ENCODE measurements at regions not wholly inside any gene's neighbourhood (a gene's known extent, or its start where the extent isn't known, plus 50 kb on each side); places are given as distances from the start of the nearest gene placed in this dataset.

DNA sequence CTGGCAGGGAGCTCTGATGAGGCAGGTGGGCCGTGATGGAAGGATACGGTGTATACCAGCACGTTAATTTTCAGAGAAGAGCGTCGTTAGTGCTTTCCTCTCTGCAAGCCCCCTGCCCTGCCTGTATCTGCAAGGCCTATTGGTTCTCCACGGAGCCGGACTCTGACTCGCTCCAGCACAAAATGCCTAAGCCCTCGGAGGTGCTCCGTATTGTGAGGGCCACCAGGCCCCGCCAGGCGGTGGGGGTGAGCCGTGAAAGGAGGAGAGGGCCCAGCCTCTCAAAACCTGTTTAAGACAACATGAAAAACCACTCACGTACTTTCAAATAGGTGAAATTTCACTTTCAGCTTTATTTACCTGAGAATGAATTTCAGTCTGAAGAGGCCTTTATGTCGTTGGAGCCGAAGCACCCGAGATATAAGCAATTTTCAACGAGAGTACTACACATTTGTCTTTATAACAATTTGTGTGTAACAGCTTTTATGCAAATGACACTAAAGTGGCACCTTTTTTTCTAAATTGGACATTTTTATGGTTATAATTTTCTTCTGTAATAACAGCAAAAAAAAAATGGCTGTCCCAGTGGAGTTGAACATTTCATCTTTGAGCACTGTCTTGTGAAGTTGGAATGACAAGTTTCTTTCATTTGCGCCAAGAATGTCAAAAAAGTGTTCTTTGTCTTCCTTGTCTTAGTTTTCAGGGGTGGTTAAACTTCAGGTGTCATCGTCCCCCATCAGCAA lies 749.5 kb downstream of the VRK1 start:
- Histone ChIP-seq H3K9ac (ENCODE audit: low read length in 5 of 5) (no peak overlapping the region), H3K4me3 (ENCODE audit: low read depth in 1 of 5, low read length in 5 of 5) (no peak overlapping the region), H3K27ac (ENCODE audit: low read depth, low read length) (no peak overlapping the region), H3K27me3 (ENCODE audit: control insufficient read depth in 5 of 5, insufficient read depth in 4 of 5, low read length in 5 of 5) (peaks cover 0 to 3% (median 0%) of the 10 kb centered on the region in 5 donors), H3K4me1 (ENCODE audit: control insufficient read depth in 5 of 5, insufficient read depth in 5 of 5, low read length in 5 of 5) (peaks cover 0 to 11% (median 5%) of the 10 kb centered on the region in 5 donors), H3K9me3 (ENCODE audit: control insufficient read depth in 5 of 5, low read length in 5 of 5) (no peaks in the 10 kb centered on the region), H3K36me3 (ENCODE audit: control insufficient read depth in 5 of 5, insufficient read depth in 5 of 5, low read length in 5 of 5) (no peaks in the 10 kb centered on the region)

DNA sequence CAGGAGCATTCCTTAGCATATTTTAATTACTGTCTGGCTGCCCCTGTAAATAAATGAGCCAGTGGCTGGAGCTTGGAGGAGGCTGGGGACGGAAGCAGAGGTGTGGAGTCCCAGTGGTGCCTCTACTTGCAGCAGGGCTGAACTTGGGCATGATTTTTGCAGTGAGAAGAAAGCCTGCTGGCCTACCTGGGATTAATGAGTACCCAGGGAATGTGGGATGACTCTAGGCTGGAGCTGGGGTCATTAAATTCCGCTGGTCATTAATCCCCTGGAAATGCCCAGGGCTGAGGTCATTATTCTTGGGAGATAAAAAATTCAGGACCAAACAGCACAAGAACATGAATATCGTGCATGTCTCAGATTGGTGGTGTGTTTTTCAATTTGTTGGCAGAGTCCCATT lies 753.3 kb downstream of the VRK1 start:
- H3K36me3 ChIP-seq (ENCODE audit: control insufficient read depth in 5 of 5, insufficient read depth in 5 of 5, low read length in 5 of 5), result no peaks in the 10 kb centered on the region
- peaks cover 0 to 3% (median 0%) of the 10 kb centered on the region in 5 donors for H3K27me3 ChIP-seq (ENCODE audit: control insufficient read depth in 5 of 5, insufficient read depth in 4 of 5, low read length in 5 of 5)
- no peaks in the 10 kb centered on the region for H3K4me1 ChIP-seq (ENCODE audit: control insufficient read depth in 5 of 5, insufficient read depth in 5 of 5, low read length in 5 of 5)
- no peaks in the 10 kb centered on the region for H3K9me3 ChIP-seq (ENCODE audit: control insufficient read depth in 5 of 5, low read length in 5 of 5)
- no peak overlapping the region for H3K27ac ChIP-seq (ENCODE audit: low read depth, low read length)
- H3K4me3 ChIP-seq (ENCODE audit: low read depth in 1 of 5, low read length in 5 of 5), result no peak overlapping the region
- H3K9ac ChIP-seq (ENCODE audit: low read length in 5 of 5), result no peak overlapping the region

DNA sequence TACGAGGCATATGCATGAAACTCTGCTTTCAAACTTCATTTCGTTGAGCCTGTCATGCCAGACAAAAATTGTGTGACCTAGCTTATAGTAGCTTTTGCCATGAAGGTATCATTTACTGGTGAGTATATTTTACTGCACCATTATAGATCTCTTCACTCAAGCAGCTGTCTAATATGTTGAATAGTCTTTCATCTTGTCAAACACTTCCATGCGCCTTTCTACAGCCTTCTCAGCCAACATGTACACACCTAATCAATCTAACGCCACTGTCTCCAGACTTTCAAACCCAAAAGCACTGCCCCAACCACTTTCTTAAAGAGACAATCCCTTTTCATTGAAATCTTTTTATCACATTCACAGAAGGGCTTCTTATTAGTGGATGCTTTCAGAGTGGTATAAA lies 757.4 kb downstream of the VRK1 start:
- Histone ChIP-seq H3K36me3 (ENCODE audit: control insufficient read depth in 5 of 5, insufficient read depth in 5 of 5, low read length in 5 of 5) (no peaks in the 10 kb centered on the region), H3K4me3 (ENCODE audit: low read depth in 1 of 5, low read length in 5 of 5) (no peak overlapping the region), H3K9me3 (ENCODE audit: control insufficient read depth in 5 of 5, low read length in 5 of 5) (peaks cover 0 to 3% (median 1%) of the 10 kb centered on the region in 5 donors), H3K4me1 (ENCODE audit: control insufficient read depth in 5 of 5, insufficient read depth in 5 of 5, low read length in 5 of 5) (no peaks in the 10 kb centered on the region), H3K27ac (ENCODE audit: low read depth, low read length) (no peak overlapping the region), H3K9ac (ENCODE audit: low read length in 5 of 5) (no peak overlapping the region), H3K27me3 (ENCODE audit: control insufficient read depth in 5 of 5, insufficient read depth in 4 of 5, low read length in 5 of 5) (peaks cover 0 to 2% (median 0%) of the 10 kb centered on the region in 5 donors)

DNA sequence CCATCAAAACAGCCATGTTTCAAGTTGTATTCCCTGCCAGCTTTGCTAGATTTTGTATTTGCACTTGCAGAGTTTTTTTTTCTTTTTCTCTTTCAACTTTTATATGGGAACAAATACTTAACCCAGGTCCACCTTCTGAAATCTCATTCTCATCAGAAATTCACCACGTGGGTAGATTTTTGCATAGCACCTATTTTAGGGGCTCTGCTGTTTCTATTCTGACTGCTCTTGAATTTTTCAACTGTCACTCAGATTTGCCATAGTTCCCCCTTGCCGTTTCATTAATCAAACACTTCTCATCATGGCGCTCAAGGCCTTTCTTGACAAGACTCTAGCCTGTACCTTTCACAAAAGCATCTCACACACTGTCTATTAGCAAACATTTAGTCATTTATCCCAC lies 767.2 kb downstream of the VRK1 start:
- no peaks in the 10 kb centered on the region for H3K36me3 ChIP-seq (ENCODE audit: control insufficient read depth in 5 of 5, insufficient read depth in 5 of 5, low read length in 5 of 5)
- no peaks in the 10 kb centered on the region for H3K4me1 ChIP-seq (ENCODE audit: control insufficient read depth in 5 of 5, insufficient read depth in 5 of 5, low read length in 5 of 5)

DNA sequence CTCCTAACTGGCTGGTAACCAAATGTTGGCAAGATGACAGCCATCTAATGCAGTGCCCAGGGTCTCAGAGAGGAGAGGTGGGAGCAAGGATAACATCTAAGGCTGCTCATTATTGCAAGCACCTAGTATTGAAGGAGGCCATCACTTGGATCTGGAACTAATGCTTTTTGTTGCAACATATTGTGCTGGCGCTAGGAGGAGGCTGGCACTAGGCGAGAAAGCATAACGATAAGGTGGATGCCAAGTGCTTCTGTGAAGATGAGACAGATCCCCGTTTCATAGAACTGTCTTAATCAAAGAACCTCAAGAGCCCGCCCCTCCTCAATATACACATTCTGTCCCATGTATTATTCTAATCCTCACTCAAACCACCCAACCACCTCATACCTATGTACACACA lies 774.0 kb downstream of the VRK1 start:
- Histone ChIP-seq H3K36me3 (ENCODE audit: control insufficient read depth in 5 of 5, insufficient read depth in 5 of 5, low read length in 5 of 5) (no peaks in the 10 kb centered on the region), H3K4me1 (ENCODE audit: control insufficient read depth in 5 of 5, insufficient read depth in 5 of 5, low read length in 5 of 5) (no peaks in the 10 kb centered on the region), H3K4me3 (ENCODE audit: low read depth in 1 of 5, low read length in 5 of 5) (no peak overlapping the region), H3K27ac (ENCODE audit: low read depth, low read length) (no peak overlapping the region), H3K27me3 (ENCODE audit: control insufficient read depth in 5 of 5, insufficient read depth in 4 of 5, low read length in 5 of 5) (peaks cover 0 to 6% (median 0%) of the 10 kb centered on the region in 5 donors), H3K9ac (ENCODE audit: low read length in 5 of 5) (no peak overlapping the region), H3K9me3 (ENCODE audit: control insufficient read depth in 5 of 5, low read length in 5 of 5) (peaks cover 0 to 6% (median 0%) of the 10 kb centered on the region in 5 donors)

More for the DNA sequence above, 767.2 kb downstream of the VRK1 start:
- no peak overlapping the region for H3K4me3 ChIP-seq (ENCODE audit: low read depth in 1 of 5, low read length in 5 of 5)
- no peak overlapping the region for H3K9ac ChIP-seq (ENCODE audit: low read length in 5 of 5)
- H3K27ac ChIP-seq (ENCODE audit: low read depth, low read length), result no peak overlapping the region
- H3K9me3 ChIP-seq (ENCODE audit: control insufficient read depth in 5 of 5, low read length in 5 of 5), result peaks cover 0 to 14% (median 8%) of the 10 kb centered on the region in 5 donors
- H3K27me3 ChIP-seq (ENCODE audit: control insufficient read depth in 5 of 5, insufficient read depth in 4 of 5, low read length in 5 of 5), result no peaks in the 10 kb centered on the region

DNA sequence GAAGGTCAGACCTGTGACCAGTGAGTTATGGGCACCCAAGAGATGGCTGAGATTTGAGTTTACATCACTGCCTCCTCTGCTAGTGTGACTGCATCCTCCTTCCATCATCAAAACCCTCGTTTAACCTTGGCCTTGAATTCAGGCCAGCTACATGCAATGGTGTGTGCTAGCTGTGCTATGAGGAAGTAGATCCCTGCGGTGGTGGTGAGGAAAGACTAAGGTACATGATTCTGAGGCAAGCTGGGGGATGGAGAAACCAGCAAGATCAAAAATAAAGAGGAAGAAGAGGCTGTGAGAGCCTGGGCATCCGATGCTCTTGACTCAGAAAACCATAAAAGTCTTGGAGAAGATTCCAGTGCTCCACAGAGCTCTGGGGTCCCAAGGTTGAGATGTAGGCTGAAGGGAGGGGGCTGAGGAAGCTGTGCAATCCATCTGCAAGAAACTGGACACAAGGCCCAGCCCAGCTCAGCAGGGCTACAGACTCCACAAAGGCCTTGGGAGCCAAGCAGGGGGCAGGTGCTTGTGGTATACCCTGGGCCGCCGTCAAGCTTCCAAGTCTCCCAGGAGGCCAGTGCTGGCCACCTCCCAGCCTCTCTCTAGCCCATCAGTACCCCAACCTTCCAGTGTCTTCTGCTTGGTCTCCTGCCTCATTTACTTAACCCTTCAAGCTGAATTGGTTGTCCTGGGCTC lies 774.8 kb downstream of the VRK1 start:
- Histone ChIP-seq H3K4me1 (ENCODE audit: control insufficient read depth in 5 of 5, insufficient read depth in 5 of 5, low read length in 5 of 5) (no peaks in the 10 kb centered on the region), H3K4me3 (ENCODE audit: low read depth in 1 of 5, low read length in 5 of 5) (no peak overlapping the region)

DNA sequence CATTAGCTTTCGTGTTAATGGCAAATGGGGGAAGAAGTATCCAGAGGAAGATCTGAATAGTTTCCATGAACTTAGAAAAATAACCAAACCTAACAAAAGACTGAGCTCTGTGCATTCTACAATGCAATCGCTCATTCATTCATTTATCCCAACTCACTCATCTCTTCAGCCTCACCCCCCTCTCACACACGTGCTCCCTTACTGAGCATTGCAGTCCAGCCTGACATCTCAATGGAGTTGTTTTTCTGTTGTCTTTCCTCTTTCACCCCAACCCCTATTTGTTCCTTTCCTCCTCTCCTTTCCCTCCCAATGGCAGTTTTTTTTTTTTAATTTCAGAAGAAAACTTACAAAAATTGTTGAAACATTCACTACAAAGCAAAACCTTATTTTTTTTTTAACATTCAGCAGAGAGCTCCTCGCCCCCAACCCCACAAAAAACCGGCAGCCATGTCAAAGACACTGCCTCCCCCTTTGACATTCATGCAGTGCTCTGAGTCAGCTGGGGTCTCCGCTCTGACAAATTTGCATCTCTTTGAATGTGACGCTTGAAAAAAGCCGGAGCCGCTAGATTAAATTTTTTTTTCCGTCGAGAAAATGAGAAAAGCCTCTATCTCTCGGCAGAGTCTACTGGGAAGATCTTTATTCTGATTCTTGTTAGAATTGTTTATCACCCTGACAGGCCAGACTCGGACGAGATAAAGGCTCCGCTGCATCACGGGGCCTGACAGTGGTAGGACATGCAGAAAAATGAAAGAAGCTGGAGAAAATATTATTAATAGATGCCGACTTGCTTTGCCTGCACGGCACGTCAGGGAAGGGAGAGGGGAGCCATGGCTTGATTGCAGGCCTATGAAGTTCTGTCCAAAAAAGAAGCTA lies 775.6 kb downstream of the VRK1 start:
- Histone ChIP-seq H3K4me3 (ENCODE audit: low read depth in 1 of 5, low read length in 5 of 5) (no peak overlapping the region), H3K27ac (ENCODE audit: low read depth, low read length) (no peak overlapping the region), H3K36me3 (ENCODE audit: control insufficient read depth in 5 of 5, insufficient read depth in 5 of 5, low read length in 5 of 5) (no peaks in the 10 kb centered on the region), H3K9me3 (ENCODE audit: control insufficient read depth in 5 of 5, low read length in 5 of 5) (peaks cover 0 to 6% (median 0%) of the 10 kb centered on the region in 5 donors), H3K4me1 (ENCODE audit: control insufficient read depth in 5 of 5, insufficient read depth in 5 of 5, low read length in 5 of 5) (no peaks in the 10 kb centered on the region), H3K9ac (ENCODE audit: low read length in 5 of 5) (no peak overlapping the region), H3K27me3 (ENCODE audit: control insufficient read depth in 5 of 5, insufficient read depth in 4 of 5, low read length in 5 of 5) (peaks cover 0 to 6% (median 0%) of the 10 kb centered on the region in 5 donors)

More for the DNA sequence above, 774.8 kb downstream of the VRK1 start:
- H3K9ac ChIP-seq (ENCODE audit: low read length in 5 of 5), result no peak overlapping the region
- H3K27me3 ChIP-seq (ENCODE audit: control insufficient read depth in 5 of 5, insufficient read depth in 4 of 5, low read length in 5 of 5), result peaks cover 0 to 6% (median 0%) of the 10 kb centered on the region in 5 donors
- peaks cover 0 to 6% (median 0%) of the 10 kb centered on the region in 5 donors for H3K9me3 ChIP-seq (ENCODE audit: control insufficient read depth in 5 of 5, low read length in 5 of 5)
- H3K36me3 ChIP-seq (ENCODE audit: control insufficient read depth in 5 of 5, insufficient read depth in 5 of 5, low read length in 5 of 5), result no peaks in the 10 kb centered on the region
- no peak overlapping the region for H3K27ac ChIP-seq (ENCODE audit: low read depth, low read length)

DNA sequence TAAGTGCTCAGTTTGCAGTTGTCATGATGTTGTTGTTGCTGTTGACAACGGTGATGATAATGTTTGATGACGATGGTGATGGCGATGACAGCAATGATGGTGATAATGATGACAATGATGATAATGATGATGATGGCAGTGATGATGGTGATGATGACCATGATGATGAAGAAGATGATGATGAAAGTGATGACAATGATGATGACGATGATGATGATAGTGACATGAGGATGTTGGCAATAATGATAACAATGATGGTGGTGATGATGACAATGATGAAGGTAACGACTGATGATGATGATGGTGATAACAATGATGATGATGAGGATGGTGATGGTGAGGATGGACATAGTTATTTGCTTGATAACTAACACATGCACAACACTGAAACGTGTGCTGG lies 778.5 kb downstream of the VRK1 start:
- H3K4me3 ChIP-seq (ENCODE audit: low read depth in 1 of 5, low read length in 5 of 5), result no peak overlapping the region
- H3K36me3 ChIP-seq (ENCODE audit: control insufficient read depth in 5 of 5, insufficient read depth in 5 of 5, low read length in 5 of 5), result no peaks in the 10 kb centered on the region
- peaks cover 0 to 6% (median 0%) of the 10 kb centered on the region in 5 donors for H3K9me3 ChIP-seq (ENCODE audit: control insufficient read depth in 5 of 5, low read length in 5 of 5)
- H3K27ac ChIP-seq (ENCODE audit: low read depth, low read length), result no peak overlapping the region
- no peak overlapping the region for H3K9ac ChIP-seq (ENCODE audit: low read length in 5 of 5)
- H3K27me3 ChIP-seq (ENCODE audit: control insufficient read depth in 5 of 5, insufficient read depth in 4 of 5, low read length in 5 of 5), result peaks cover 0 to 6% (median 0%) of the 10 kb centered on the region in 5 donors
- no peaks in the 10 kb centered on the region for H3K4me1 ChIP-seq (ENCODE audit: control insufficient read depth in 5 of 5, insufficient read depth in 5 of 5, low read length in 5 of 5)

DNA sequence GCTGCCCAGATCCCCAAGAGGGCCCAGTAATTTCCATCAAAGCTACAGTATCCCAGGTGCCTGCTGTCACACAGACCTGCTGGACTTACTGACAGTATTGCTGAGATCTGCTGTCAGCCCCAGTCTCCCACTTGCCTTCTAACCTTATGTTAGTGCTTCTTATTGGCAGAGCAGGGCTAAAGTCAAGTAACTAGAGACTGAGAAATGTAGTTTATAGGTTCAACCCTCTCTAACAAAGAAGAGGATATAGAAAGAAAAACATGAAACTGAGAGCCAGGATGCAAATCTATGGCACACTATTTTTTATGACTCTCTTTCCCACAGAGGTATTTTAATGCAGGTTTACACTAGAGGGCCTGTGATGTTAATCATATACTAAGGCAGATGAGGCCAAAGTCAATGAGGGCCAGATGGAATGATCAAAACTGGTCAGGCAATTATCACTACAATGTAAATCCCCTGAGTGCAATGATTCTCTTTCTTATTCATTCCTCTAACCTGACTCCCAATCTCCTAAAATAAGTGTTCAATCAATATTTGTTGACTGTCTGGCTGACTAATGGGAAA lies 781.9 kb downstream of the VRK1 start:
- Histone ChIP-seq H3K4me3 (ENCODE audit: low read depth in 1 of 5, low read length in 5 of 5) (no peak overlapping the region), H3K27me3 (ENCODE audit: control insufficient read depth in 5 of 5, insufficient read depth in 4 of 5, low read length in 5 of 5) (no peaks in the 10 kb centered on the region), H3K9ac (ENCODE audit: low read length in 5 of 5) (no peak overlapping the region), H3K4me1 (ENCODE audit: control insufficient read depth in 5 of 5, insufficient read depth in 5 of 5, low read length in 5 of 5) (no peaks in the 10 kb centered on the region), H3K36me3 (ENCODE audit: control insufficient read depth in 5 of 5, insufficient read depth in 5 of 5, low read length in 5 of 5) (no peaks in the 10 kb centered on the region), H3K9me3 (ENCODE audit: control insufficient read depth in 5 of 5, low read length in 5 of 5) (no peaks in the 10 kb centered on the region), H3K27ac (ENCODE audit: low read depth, low read length) (no peak overlapping the region)

Data from subcutaneous abdominal adipose tissue (tissue), 5 donors.